ENCODE measurements at regions not wholly inside any gene's neighbourhood (a gene's known extent, or its start where the extent isn't known, plus 50 kb on each side); places are given as distances from the start of the nearest gene placed in this dataset.

DNA sequence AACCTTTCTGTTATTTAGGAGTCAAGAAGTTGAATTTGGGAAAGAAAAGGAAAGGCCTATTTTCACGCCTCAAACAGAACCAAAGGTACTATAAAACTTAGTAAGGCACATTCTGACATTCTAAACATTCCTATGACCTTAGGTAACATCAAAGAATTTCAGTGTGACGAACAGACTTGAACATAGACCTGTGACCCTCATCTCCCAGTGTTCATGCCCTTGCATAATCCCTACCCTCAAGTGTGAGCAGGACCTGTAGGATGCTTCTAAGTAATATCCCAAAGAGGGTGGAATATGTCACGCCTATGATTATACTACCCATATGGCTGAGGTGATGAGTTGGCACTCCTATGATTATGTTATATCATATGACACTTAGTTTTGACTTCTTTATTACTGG lies 540.9 kb downstream of the KIF4B start:
- TF ChIP-seq, protein P1, sequence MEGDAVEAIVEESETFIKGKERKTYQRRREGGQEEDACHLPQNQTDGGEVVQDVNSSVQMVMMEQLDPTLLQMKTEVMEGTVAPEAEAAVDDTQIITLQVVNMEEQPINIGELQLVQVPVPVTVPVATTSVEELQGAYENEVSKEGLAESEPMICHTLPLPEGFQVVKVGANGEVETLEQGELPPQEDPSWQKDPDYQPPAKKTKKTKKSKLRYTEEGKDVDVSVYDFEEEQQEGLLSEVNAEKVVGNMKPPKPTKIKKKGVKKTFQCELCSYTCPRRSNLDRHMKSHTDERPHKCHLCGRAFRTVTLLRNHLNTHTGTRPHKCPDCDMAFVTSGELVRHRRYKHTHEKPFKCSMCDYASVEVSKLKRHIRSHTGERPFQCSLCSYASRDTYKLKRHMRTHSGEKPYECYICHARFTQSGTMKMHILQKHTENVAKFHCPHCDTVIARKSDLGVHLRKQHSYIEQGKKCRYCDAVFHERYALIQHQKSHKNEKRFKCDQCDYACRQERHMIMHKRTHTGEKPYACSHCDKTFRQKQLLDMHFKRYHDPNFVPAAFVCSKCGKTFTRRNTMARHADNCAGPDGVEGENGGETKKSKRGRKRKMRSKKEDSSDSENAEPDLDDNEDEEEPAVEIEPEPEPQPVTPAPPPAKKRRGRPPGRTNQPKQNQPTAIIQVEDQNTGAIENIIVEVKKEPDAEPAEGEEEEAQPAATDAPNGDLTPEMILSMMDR (IDR thresholded peaks at IDR 0.05) = no peak
- TF ChIP-seq CREB1 (CRISPR knock-in tag; IDR thresholded peaks at IDR 0.05) (no peak), ETV6 (CRISPR knock-in tag; IDR thresholded peaks at IDR 0.05) (no peak), NFYB (CRISPR knock-in tag; conservative IDR thresholded peaks at IDR 0.05; ENCODE audit: low read depth) (no peak), ZNF219 (CRISPR knock-in tag; IDR thresholded peaks at IDR 0.05; ENCODE audit: borderline replicate concordance) (no peak), FOXP1 (CRISPR knock-in tag; IDR thresholded peaks at IDR 0.05; ENCODE audit: borderline replicate concordance) (no peak), GABPB1 (CRISPR knock-in tag; IDR thresholded peaks at IDR 0.05) (no peak), RELA (CRISPR knock-in tag; IDR thresholded peaks at IDR 0.05; ENCODE audit: borderline replicate concordance) (no peak)
- TF ChIP-seq, protein P2, sequence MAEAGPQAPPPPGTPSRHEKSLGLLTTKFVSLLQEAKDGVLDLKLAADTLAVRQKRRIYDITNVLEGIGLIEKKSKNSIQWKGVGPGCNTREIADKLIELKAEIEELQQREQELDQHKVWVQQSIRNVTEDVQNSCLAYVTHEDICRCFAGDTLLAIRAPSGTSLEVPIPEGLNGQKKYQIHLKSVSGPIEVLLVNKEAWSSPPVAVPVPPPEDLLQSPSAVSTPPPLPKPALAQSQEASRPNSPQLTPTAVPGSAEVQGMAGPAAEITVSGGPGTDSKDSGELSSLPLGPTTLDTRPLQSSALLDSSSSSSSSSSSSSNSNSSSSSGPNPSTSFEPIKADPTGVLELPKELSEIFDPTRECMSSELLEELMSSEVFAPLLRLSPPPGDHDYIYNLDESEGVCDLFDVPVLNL (CRISPR knock-in tag; IDR thresholded peaks at IDR 0.05; ENCODE audit: borderline replicate concordance, low read depth) = no peak
- TF ChIP-seq, protein P3, sequence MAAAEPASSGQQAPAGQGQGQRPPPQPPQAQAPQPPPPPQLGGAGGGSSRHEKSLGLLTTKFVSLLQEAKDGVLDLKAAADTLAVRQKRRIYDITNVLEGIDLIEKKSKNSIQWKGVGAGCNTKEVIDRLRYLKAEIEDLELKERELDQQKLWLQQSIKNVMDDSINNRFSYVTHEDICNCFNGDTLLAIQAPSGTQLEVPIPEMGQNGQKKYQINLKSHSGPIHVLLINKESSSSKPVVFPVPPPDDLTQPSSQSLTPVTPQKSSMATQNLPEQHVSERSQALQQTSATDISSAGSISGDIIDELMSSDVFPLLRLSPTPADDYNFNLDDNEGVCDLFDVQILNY (CRISPR knock-in tag; IDR thresholded peaks at IDR 0.05) = no peak
- TF ChIP-seq, protein P4, sequence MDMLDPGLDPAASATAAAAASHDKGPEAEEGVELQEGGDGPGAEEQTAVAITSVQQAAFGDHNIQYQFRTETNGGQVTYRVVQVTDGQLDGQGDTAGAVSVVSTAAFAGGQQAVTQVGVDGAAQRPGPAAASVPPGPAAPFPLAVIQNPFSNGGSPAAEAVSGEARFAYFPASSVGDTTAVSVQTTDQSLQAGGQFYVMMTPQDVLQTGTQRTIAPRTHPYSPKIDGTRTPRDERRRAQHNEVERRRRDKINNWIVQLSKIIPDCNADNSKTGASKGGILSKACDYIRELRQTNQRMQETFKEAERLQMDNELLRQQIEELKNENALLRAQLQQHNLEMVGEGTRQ (CRISPR knock-in tag; IDR thresholded peaks at IDR 0.05) = no peak
- TF ChIP-seq, protein P5, sequence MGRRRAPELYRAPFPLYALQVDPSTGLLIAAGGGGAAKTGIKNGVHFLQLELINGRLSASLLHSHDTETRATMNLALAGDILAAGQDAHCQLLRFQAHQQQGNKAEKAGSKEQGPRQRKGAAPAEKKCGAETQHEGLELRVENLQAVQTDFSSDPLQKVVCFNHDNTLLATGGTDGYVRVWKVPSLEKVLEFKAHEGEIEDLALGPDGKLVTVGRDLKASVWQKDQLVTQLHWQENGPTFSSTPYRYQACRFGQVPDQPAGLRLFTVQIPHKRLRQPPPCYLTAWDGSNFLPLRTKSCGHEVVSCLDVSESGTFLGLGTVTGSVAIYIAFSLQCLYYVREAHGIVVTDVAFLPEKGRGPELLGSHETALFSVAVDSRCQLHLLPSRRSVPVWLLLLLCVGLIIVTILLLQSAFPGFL (CRISPR knock-in tag; IDR thresholded peaks at IDR 0.05; ENCODE audit: borderline replicate concordance) = no peak
- TF ChIP-seq, protein P6, sequence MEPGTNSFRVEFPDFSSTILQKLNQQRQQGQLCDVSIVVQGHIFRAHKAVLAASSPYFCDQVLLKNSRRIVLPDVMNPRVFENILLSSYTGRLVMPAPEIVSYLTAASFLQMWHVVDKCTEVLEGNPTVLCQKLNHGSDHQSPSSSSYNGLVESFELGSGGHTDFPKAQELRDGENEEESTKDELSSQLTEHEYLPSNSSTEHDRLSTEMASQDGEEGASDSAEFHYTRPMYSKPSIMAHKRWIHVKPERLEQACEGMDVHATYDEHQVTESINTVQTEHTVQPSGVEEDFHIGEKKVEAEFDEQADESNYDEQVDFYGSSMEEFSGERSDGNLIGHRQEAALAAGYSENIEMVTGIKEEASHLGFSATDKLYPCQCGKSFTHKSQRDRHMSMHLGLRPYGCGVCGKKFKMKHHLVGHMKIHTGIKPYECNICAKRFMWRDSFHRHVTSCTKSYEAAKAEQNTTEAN (CRISPR knock-in tag; IDR thresholded peaks at IDR 0.05) = no peak
